Astrocyte (in vitro differentiated cells and primary cell): ENCODE measurements at regions not wholly inside any gene's neighbourhood (a gene's known extent, or its start where the extent isn't known, plus 50 kb on each side); places are given as distances from the start of the nearest gene placed in this dataset.

ENCODE experiments used
- DNase-seq: peaks from one replicate; pipeline ENCODE4 v3.0.0-alpha.2; 2010; ENCODE audit warnings: low read depth
- FAIRE-seq: peaks from 2 replicates; lab custom pipeline; 2011; peaks lifted over from hg19 to GRCh38; lab: Jason Lieb, UNC
- H2AFZ ChIP-seq: 2 replicates; pipeline ENCODE4 v1.6.0; 2012; ENCODE audit warnings: low read depth, low read length, inconsistent platforms
- H3K27ac ChIP-seq: 2 replicates; pipeline ENCODE4 v1.5.1; 2011; ENCODE audit warnings: low read depth, low read length, inconsistent platforms
- H3K27me3 ChIP-seq: 2 replicates; pipeline ENCODE4 v1.6.0; 2011; ENCODE audit warnings: low read length, inconsistent platforms; ENCODE audit not compliant: insufficient read depth
- H3K36me3 ChIP-seq: 2 replicates; pipeline ENCODE4 v1.5.1; 2011; ENCODE audit warnings: low read length, inconsistent platforms; ENCODE audit not compliant: insufficient read depth
- H3K4me1 ChIP-seq: 2 replicates; pipeline ENCODE4 v1.5.1; 2011; ENCODE audit warnings: low read length, inconsistent platforms; ENCODE audit not compliant: insufficient read depth
- H3K4me2 ChIP-seq: 2 replicates; pipeline ENCODE4 v1.6.0; 2012; ENCODE audit warnings: low read length, inconsistent platforms
- H3K4me3 ChIP-seq: 2 replicates; pipeline ENCODE4 v1.5.1; 2011; ENCODE audit warnings: low read depth, mild to moderate bottlenecking, low read length, inconsistent platforms; ENCODE audit not compliant: insufficient read depth
- H3K79me2 ChIP-seq: 2 replicates; pipeline ENCODE4 v1.6.0; 2012; ENCODE audit warnings: mild to moderate bottlenecking, low read length, inconsistent platforms; ENCODE audit not compliant: insufficient read depth
- H3K9ac ChIP-seq: 2 replicates; pipeline ENCODE4 v1.6.0; 2012; ENCODE audit warnings: mild to moderate bottlenecking, low read length, inconsistent platforms
- H3K9me3 ChIP-seq: 2 replicates; pipeline ENCODE4 v1.5.1; 2012; ENCODE audit warnings: low read depth, mild to moderate bottlenecking, low read length, inconsistent platforms; ENCODE audit not compliant: insufficient read depth
- H4K20me1 ChIP-seq: 2 replicates; pipeline ENCODE4 v1.6.0; 2012; ENCODE audit warnings: low read length, inconsistent platforms; ENCODE audit not compliant: insufficient read depth
- H3K27ac Mint-ChIP-seq: one replicate; pipeline ENCODE4 v1.8.0; 2021; ENCODE audit warnings: mild to moderate bottlenecking, mixed read lengths; ENCODE audit not compliant: unreplicated experiment
- H3K27me3 Mint-ChIP-seq: one replicate; pipeline ENCODE4 v1.8.0; 2021; ENCODE audit warnings: low read depth, mixed read lengths; ENCODE audit not compliant: unreplicated experiment
- H3K36me3 Mint-ChIP-seq: one replicate; pipeline ENCODE4 v1.8.0; 2021; ENCODE audit warnings: low read depth, mixed read lengths; ENCODE audit not compliant: unreplicated experiment
- H3K4me1 Mint-ChIP-seq: one replicate; pipeline ENCODE4 v1.8.0; 2021; ENCODE audit warnings: low read depth, mixed read lengths; ENCODE audit not compliant: unreplicated experiment
- H3K4me3 Mint-ChIP-seq: one replicate; pipeline ENCODE4 v1.8.0; 2021; ENCODE audit warnings: mild to moderate bottlenecking, moderate library complexity, mixed read lengths; ENCODE audit not compliant: unreplicated experiment
- H3K9me3 Mint-ChIP-seq: one replicate; pipeline ENCODE4 v1.8.0; 2021; ENCODE audit warnings: mild to moderate bottlenecking, mixed read lengths; ENCODE audit not compliant: unreplicated experiment
- CTCF ChIP-seq: IDR thresholded peaks from 2 replicates; pipeline ENCODE4 v1.5.1; 2011; ENCODE audit warnings: low read depth, mild to moderate bottlenecking, inconsistent platforms, low read length, moderate library complexity; ENCODE audit not compliant: insufficient read depth
- EZH2 ChIP-seq: IDR thresholded peaks from 2 replicates; pipeline ENCODE4 v1.6.1; 2012; ENCODE audit warnings: mild to moderate bottlenecking, low read length, inconsistent platforms; ENCODE audit not compliant: insufficient read depth

- Mint-ChIP-seq H3K4me3 (no peak overlapping the region), H3K4me1 (no peaks in the 10 kb centered on the region), H3K27ac (no peak overlapping the region), H3K9me3 (peaks cover 12% of the 10 kb centered on the region), H3K36me3 (no peaks in the 10 kb centered on the region), H3K27me3 (peaks cover 17% of the 10 kb centered on the region)
- no peak for TF ChIP-seq CTCF
- no peak for TF ChIP-seq EZH2
- H3K9me3 ChIP-seq: no peaks in the 10 kb centered on the region
- H4K20me1 ChIP-seq: no peaks in the 10 kb centered on the region
- no peak overlapping the region for H3K9ac ChIP-seq
- no peak overlapping the region for H3K27ac ChIP-seq
- no peaks in the 10 kb centered on the region for H3K79me2 ChIP-seq
- no peaks in the 10 kb centered on the region for H3K27me3 ChIP-seq
- no peak overlapping the region for H3K4me3 ChIP-seq
- H2AFZ ChIP-seq: no peak overlapping the region
- no peak overlapping the region for H3K4me2 ChIP-seq
- FAIRE-seq: no peak
- H3K4me1 ChIP-seq: no peaks in the 10 kb centered on the region
- DNase-seq: peak; percentile 15
- H3K36me3 ChIP-seq: no peaks in the 10 kb centered on the region
Measured at GRCh38 chr12:47534695-47535094, 171.1 kb downstream of the RPAP3 start.

- no peaks in the 10 kb centered on the region for H3K79me2 ChIP-seq
- H3K27ac ChIP-seq: no peak overlapping the region
- no peak for DNase-seq
- peaks cover 2% of the 10 kb centered on the region for H3K27me3 ChIP-seq
- no peaks in the 10 kb centered on the region for H3K36me3 ChIP-seq
- H3K4me1 Mint-ChIP-seq: no peaks in the 10 kb centered on the region
- H3K9me3 Mint-ChIP-seq: peaks cover 11% of the 10 kb centered on the region
- H3K4me2 ChIP-seq: no peak overlapping the region
- H3K4me3 ChIP-seq: no peak overlapping the region
- FAIRE-seq: no peak
- H3K36me3 Mint-ChIP-seq: no peaks in the 10 kb centered on the region
- H3K27me3 Mint-ChIP-seq: peaks cover 9% of the 10 kb centered on the region
- no peak overlapping the region for H3K27ac Mint-ChIP-seq
- H3K4me1 ChIP-seq: no peaks in the 10 kb centered on the region
- TF ChIP-seq EZH2 (no peak), CTCF (no peak)
- H3K4me3 Mint-ChIP-seq: no peak overlapping the region
- no peak overlapping the region for H3K9ac ChIP-seq
- H2AFZ ChIP-seq: no peak overlapping the region
- H4K20me1 ChIP-seq: no peaks in the 10 kb centered on the region
- no peaks in the 10 kb centered on the region for H3K9me3 ChIP-seq
Measured at GRCh38 chr12:47530050-47530449, 175.8 kb downstream of the RPAP3 start.

- H3K9me3 Mint-ChIP-seq: peaks cover 6% of the 10 kb centered on the region
- Histone ChIP-seq H3K9ac (no peak overlapping the region), H3K4me2 (no peak overlapping the region), H3K4me3 (no peak overlapping the region), H2AFZ (no peak overlapping the region), H3K4me1 (no peaks in the 10 kb centered on the region), H3K27me3 (peaks cover 5% of the 10 kb centered on the region), H3K36me3 (no peaks in the 10 kb centered on the region), H4K20me1 (no peaks in the 10 kb centered on the region), H3K79me2 (no peaks in the 10 kb centered on the region), H3K27ac (no peak overlapping the region), H3K9me3 (no peaks in the 10 kb centered on the region)
- no peak overlapping the region for H3K4me3 Mint-ChIP-seq
- FAIRE-seq (no peak), DNase-seq (peak; percentile 58)
- TF ChIP-seq CTCF (no peak), EZH2 (no peak)
- H3K27ac Mint-ChIP-seq: no peak overlapping the region
- H3K27me3 Mint-ChIP-seq: peaks cover 3% of the 10 kb centered on the region
- H3K4me1 Mint-ChIP-seq: no peaks in the 10 kb centered on the region
- no peaks in the 10 kb centered on the region for H3K36me3 Mint-ChIP-seq
Measured at GRCh38 chr12:47527816-47528215, 178.0 kb downstream of the RPAP3 start.
